ENCODE measurements at regions not wholly inside any gene's neighbourhood (a gene's known extent, or its start where the extent isn't known, plus 50 kb on each side); places are given as distances from the start of the nearest gene placed in this dataset.

DNA sequence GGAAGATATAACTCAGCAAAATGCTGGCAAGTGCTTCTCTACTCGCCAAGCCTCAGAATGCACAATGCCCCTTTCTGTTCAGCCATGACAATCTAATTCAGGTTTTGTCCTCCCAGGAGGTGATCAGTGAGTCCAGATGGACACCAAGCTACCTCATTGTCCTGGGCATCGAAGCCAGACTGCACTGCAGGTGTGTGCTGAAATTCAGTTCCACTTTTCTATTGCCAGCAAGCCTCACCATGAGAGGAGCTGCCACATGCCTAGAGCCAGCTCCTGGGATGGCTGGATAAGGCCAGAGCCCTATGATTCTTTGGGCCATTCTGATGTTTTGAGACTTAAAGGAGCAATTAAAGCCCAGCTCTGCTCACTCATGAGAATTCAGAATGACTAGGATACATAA lies 186.7 kb downstream of the GRIN2B start:
- ATAC-seq (ENCODE audit: low FRiP score): no peak
- TF ChIP-seq CTCF (IDR thresholded peaks at IDR 0.05): no peak

DNA sequence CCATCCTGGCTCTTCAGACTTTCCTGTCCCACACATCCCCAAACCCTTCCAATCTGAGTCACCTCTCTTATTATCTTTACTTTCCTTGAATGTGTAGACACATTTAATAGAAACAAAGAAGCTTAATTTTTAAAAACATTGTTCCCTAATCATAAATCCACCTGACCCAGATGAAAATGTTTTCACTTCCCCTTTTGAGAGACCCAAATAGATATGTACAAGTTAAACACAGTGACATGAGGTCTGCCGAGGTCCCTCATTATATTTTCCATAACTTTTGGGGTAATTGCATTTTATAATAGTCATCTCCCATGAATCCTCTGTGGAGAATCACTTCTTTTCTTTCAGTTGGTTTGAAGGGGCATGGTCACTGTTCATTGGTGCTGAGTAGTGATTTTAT lies 191.1 kb downstream of the GRIN2B start:
- no peak for ATAC-seq (ENCODE audit: low FRiP score)
- TF ChIP-seq CTCF (IDR thresholded peaks at IDR 0.05): no peak
- DNase-seq (ENCODE audit: low spot score): no peak

More for the DNA sequence above, 186.7 kb downstream of the GRIN2B start:
- DNase-seq (ENCODE audit: low spot score): no peak

- no peak for ATAC-seq (ENCODE audit: low FRiP score)
- no peak for TF ChIP-seq CTCF (IDR thresholded peaks at IDR 0.05)
- DNase-seq (ENCODE audit: low spot score): no peak
These were observed 192.8 kb downstream of the GRIN2B start for GRCh38 chr12:13788626-13789025.

GRCh38 chr12:13786646-13787045 lies 194.8 kb downstream of the GRIN2B start:
- no peak for TF ChIP-seq CTCF (IDR thresholded peaks at IDR 0.05)
- ATAC-seq (ENCODE audit: low FRiP score): no peak

GRCh38 chr12:13784504-13784903 lies 196.9 kb downstream of the GRIN2B start:
- ATAC-seq (ENCODE audit: low FRiP score) (no peak), DNase-seq (ENCODE audit: low spot score) (no peak)
- TF ChIP-seq CTCF (IDR thresholded peaks at IDR 0.05): no peak

More at GRCh38 chr12:13786646-13787045, 194.8 kb downstream of the GRIN2B start:
- DNase-seq (ENCODE audit: low spot score): no peak

DNA sequence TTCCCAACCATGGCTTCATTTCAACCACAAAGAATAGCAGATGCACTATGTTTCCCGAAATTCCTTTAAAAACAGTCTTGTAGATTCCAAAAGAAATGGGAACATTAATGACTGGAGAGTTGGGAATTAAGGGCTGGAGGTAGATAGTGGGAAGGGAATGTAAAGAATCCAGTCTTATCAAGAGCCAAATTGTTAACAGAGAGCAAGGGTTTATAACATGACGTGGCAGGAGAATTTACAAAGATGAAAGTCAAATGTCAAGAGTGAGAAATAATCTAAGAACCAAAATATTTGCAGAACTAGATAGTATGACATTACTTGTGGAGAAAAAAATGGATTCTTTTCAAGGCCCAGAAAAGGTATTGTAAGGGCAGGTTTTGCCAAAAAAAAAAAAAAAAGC lies 200.9 kb downstream of the GRIN2B start:
- TF ChIP-seq CTCF (IDR thresholded peaks at IDR 0.05): no peak
- ATAC-seq (ENCODE audit: low FRiP score) (peak; percentile 68), DNase-seq (ENCODE audit: low spot score) (no peak)

DNA sequence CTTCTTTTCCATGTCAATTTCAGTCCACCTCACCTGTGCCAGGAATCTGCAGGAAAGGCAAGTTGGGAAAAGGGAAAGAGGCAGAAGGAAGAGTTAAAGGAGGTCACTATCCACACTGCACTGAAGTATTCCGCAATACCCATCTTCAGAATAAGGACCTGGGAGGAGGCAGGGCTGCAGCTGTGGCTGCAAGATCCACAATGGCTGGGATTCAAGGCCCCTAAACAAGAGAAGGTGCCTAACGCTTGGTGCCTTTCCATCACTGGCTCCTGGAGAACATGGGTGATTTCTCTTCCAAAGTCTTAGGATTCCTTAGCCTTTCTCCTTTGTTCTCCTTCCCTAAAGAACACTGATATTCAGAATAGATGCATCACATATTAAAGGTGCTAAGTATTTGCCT lies 204.0 kb downstream of the GRIN2B start:
- ATAC-seq (ENCODE audit: low FRiP score) (no peak), DNase-seq (ENCODE audit: low spot score) (no peak)
- TF ChIP-seq CTCF (IDR thresholded peaks at IDR 0.05): no peak
